ENCODE measurements at regions not wholly inside any gene's neighbourhood (a gene's known extent, or its start where the extent isn't known, plus 50 kb on each side); places are given as distances from the start of the nearest gene placed in this dataset.

DNA sequence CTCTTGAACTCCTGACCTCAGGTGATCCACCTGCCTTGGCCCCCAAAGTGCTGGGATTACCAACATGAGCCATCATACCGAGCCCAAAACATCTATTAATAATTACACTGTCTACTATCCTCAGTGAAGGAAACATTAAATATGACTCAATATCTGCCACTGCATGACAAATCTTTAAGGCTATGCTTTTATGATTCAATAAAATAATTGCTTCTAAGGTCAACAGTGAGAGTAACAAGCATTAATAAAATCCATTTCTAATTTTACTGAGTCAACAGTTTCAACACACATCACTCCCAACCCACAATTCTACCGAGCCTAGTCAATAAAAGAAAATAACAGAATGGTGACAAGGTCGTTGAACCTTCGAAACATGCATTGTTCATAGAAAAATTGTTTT, 125.5 kb upstream of the CHRM3 start:
- TF ChIP-seq ZNF423 (CRISPR knock-in tag; IDR thresholded peaks at IDR 0.05) (no peak), MYBL2 (CRISPR knock-in tag; IDR thresholded peaks at IDR 0.05) (no peak), SMAD4 (CRISPR knock-in tag; IDR thresholded peaks at IDR 0.05) (no peak), ZNF219 (CRISPR knock-in tag; IDR thresholded peaks at IDR 0.05; ENCODE audit: borderline replicate concordance) (no peak), PRRX2 (CRISPR knock-in tag; IDR thresholded peaks at IDR 0.05) (no peak), GTF2I (CRISPR knock-in tag; conservative IDR thresholded peaks at IDR 0.05) (no peak), GABPB1 (CRISPR knock-in tag; IDR thresholded peaks at IDR 0.05) (no peak)
- TF ChIP-seq, protein P1, sequence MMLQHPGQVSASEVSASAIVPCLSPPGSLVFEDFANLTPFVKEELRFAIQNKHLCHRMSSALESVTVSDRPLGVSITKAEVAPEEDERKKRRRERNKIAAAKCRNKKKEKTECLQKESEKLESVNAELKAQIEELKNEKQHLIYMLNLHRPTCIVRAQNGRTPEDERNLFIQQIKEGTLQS (CRISPR knock-in tag; conservative IDR thresholded peaks at IDR 0.05) = no peak
- TF ChIP-seq, protein P2, sequence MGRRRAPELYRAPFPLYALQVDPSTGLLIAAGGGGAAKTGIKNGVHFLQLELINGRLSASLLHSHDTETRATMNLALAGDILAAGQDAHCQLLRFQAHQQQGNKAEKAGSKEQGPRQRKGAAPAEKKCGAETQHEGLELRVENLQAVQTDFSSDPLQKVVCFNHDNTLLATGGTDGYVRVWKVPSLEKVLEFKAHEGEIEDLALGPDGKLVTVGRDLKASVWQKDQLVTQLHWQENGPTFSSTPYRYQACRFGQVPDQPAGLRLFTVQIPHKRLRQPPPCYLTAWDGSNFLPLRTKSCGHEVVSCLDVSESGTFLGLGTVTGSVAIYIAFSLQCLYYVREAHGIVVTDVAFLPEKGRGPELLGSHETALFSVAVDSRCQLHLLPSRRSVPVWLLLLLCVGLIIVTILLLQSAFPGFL (CRISPR knock-in tag; IDR thresholded peaks at IDR 0.05; ENCODE audit: borderline replicate concordance) = no peak
- peaks cover 18% of the 10 kb centered on the region for H3K9me3 Mint-ChIP-seq
- ATAC-seq = no peak
- CTCF ChIA-PET = no interaction called here
- H3K36me3 Mint-ChIP-seq = peaks cover 14% of the 10 kb centered on the region
- H3K27ac Mint-ChIP-seq = no peak overlapping the region
- peaks cover 12% of the 10 kb centered on the region for H3K4me1 Mint-ChIP-seq
- POLR2A ChIA-PET = no interaction called here
- no peak for DNase-seq (ENCODE audit: low spot score)
- H3K27me3 Mint-ChIP-seq (ENCODE audit: low read depth) = no peaks in the 10 kb centered on the region; the same call in 1 of the 2 replicates
- H3K4me3 Mint-ChIP-seq = no peak overlapping the region

DNA sequence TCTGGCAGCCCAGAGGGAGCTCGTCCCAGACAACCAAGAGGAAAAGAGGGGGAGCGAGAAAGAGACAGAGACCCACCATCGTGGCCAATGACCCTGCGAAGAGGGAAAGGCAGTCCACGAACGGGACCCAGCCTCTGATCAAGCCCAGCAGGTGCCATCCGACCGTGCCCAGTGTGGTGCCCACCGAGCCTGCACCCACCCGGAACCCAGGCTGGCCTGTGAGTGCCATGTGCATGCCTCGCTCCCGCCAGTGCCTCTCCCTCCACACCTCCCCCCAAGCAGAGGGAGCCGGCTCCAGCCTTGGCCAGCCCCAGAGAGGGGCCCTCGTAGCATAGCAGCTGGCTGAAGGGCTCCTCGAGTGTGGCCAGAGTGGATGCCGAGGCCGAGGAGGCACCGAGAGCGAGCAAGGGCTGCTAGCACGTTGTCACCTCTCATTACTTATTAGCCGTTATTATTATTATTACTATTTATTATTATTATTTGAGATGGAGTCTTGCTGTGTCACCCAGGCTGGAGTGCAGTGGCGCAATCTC, 130.7 kb upstream of the CHRM3 start:
- POLR2A ChIA-PET = no interaction called here
- ATAC-seq (no peak), DNase-seq (ENCODE audit: low spot score) (no peak)
- peaks cover 14% of the 10 kb centered on the region for H3K36me3 Mint-ChIP-seq
- H3K9me3 Mint-ChIP-seq = peaks cover 39% of the 10 kb centered on the region
- peaks cover 11% of the 10 kb centered on the region for H3K4me1 Mint-ChIP-seq
- TF ChIP-seq SMAD4 (CRISPR knock-in tag; IDR thresholded peaks at IDR 0.05) = no peak
- CTCF ChIA-PET = no interaction called here
- H3K27ac Mint-ChIP-seq = no peak overlapping the region
- H3K4me3 Mint-ChIP-seq = no peak overlapping the region
- H3K27me3 Mint-ChIP-seq (ENCODE audit: low read depth) = no peaks in the 10 kb centered on the region; the same call in 1 of the 2 replicates

DNA sequence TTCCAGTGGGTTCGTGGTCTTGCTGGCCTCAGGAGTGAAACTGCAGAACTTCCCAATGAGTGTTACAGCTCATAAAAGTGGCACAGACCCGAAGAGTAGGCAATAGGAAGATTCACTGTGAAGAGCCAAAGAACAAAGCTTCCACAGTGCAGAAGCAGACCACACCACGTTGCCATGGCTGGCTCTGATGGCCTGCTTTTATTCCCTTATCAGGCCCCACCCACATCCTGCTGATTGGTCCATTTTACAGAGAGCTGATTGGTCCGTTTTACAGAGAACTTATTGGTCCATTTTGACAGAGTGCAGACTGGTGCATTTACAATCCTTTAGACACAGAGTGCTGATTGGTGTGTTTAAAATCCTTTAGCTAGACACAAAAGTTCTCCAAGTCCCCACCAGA, 131.4 kb upstream of the CHRM3 start:
- TF ChIP-seq, protein P3, sequence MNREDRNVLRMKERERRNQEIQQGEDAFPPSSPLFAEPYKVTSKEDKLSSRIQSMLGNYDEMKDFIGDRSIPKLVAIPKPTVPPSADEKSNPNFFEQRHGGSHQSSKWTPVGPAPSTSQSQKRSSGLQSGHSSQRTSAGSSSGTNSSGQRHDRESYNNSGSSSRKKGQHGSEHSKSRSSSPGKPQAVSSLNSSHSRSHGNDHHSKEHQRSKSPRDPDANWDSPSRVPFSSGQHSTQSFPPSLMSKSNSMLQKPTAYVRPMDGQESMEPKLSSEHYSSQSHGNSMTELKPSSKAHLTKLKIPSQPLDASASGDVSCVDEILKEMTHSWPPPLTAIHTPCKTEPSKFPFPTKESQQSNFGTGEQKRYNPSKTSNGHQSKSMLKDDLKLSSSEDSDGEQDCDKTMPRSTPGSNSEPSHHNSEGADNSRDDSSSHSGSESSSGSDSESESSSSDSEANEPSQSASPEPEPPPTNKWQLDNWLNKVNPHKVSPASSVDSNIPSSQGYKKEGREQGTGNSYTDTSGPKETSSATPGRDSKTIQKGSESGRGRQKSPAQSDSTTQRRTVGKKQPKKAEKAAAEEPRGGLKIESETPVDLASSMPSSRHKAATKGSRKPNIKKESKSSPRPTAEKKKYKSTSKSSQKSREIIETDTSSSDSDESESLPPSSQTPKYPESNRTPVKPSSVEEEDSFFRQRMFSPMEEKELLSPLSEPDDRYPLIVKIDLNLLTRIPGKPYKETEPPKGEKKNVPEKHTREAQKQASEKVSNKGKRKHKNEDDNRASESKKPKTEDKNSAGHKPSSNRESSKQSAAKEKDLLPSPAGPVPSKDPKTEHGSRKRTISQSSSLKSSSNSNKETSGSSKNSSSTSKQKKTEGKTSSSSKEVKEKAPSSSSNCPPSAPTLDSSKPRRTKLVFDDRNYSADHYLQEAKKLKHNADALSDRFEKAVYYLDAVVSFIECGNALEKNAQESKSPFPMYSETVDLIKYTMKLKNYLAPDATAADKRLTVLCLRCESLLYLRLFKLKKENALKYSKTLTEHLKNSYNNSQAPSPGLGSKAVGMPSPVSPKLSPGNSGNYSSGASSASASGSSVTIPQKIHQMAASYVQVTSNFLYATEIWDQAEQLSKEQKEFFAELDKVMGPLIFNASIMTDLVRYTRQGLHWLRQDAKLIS (CRISPR knock-in tag; IDR thresholded peaks at IDR 0.05; ENCODE audit: borderline replicate concordance) = no peak
- TF ChIP-seq HMGA2 (CRISPR knock-in tag; IDR thresholded peaks at IDR 0.05) (no peak), ELF4 (CRISPR knock-in tag; IDR thresholded peaks at IDR 0.05; ENCODE audit: low read depth) (no peak), FOXP1 (CRISPR knock-in tag; IDR thresholded peaks at IDR 0.05; ENCODE audit: borderline replicate concordance) (no peak), GRHL2 (CRISPR knock-in tag; IDR thresholded peaks at IDR 0.05; ENCODE audit: insufficient replicate concordance, severe bottlenecking) (no peak), ZNF416 (CRISPR knock-in tag; IDR thresholded peaks at IDR 0.05) (no peak)
- TF ChIP-seq, protein P4, sequence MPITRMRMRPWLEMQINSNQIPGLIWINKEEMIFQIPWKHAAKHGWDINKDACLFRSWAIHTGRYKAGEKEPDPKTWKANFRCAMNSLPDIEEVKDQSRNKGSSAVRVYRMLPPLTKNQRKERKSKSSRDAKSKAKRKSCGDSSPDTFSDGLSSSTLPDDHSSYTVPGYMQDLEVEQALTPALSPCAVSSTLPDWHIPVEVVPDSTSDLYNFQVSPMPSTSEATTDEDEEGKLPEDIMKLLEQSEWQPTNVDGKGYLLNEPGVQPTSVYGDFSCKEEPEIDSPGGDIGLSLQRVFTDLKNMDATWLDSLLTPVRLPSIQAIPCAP (CRISPR knock-in tag; IDR thresholded peaks at IDR 0.05) = no peak
- H3K27ac Mint-ChIP-seq = no peak overlapping the region
- ChIA-PET POLR2A (no interaction called here), CTCF (no interaction called here)
- DNase-seq (ENCODE audit: low spot score) (no peak), ATAC-seq (no peak)
- no peak overlapping the region for H3K4me3 Mint-ChIP-seq
- no peaks in the 10 kb centered on the region; the same call in 1 of the 2 replicates for H3K27me3 Mint-ChIP-seq (ENCODE audit: low read depth)
- peaks cover 8% of the 10 kb centered on the region for H3K4me1 Mint-ChIP-seq
- peaks cover 14% of the 10 kb centered on the region for H3K36me3 Mint-ChIP-seq
- peaks cover 42% of the 10 kb centered on the region for H3K9me3 Mint-ChIP-seq
